ENCODE measurements at regions not wholly inside any gene's neighbourhood (a gene's known extent, or its start where the extent isn't known, plus 50 kb on each side); places are given as distances from the start of the nearest gene placed in this dataset.

DNA sequence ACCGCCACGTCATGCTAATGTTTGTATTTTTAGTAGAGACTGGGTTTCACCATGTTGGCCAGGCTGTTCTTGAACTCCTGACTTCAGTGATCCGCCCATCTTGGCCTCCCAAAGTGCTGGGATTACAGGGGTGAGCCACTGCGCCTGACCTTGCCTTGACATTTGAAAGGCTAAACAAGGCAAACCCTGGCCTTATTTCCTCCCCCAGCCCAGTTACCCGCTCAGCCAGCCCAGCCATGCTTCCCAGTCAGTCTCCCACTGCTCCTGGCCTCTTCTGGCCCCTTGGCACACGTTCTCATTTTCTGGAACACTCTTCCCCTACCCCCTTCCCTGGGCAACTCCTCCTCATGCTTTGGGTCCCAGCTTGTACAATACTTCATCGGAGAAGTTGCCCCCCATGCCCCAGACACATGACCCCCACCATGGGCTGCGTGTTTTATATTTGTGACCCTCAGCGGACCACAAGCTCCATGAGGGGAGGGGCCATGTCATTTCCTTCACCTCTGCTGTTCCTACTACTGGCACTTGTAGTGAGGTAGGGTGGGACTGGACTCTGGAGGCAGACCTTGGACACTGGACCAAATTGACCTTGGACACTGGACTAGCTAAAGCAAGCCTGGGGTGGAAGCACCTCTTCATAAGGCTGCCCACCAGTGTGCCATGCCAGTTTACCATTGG, 94.4 kb upstream of the IER5L start:
- no peaks in the 10 kb centered on the region for H3K9me3 ChIP-seq (ENCODE audit: insufficient read depth in 2 of 2, low read depth in 1 of 2, low read length in 1 of 2)
- no peak overlapping the region for H2BK15ac ChIP-seq (ENCODE audit: low read length)
- H3K4me1 ChIP-seq (replicated peaks in 1 of 4; ENCODE audit: control insufficient read depth in 3 of 4, insufficient read depth in 4 of 4, low read length in 3 of 4), result peaks cover 0 to 17% (median 4%) of the 10 kb centered on the region in 4 experiments; a peak in 5 of 7 replicates
- no peak overlapping the region for H2AFZ ChIP-seq (ENCODE audit: low read length)
- no peaks in the 10 kb centered on the region for H3K36me3 ChIP-seq (ENCODE audit: control insufficient read depth in 2 of 4, insufficient read depth in 4 of 4, low read length in 3 of 4)
- no peak overlapping the region for H2BK120ac ChIP-seq (replicated peaks; ENCODE audit: low read depth, low read length)
- no peak overlapping the region for H4K91ac ChIP-seq (replicated peaks; ENCODE audit: insufficient read length, low read length)
- H4K8ac ChIP-seq (ENCODE audit: extremely low read depth, insufficient read depth, low read length), result no peak overlapping the region; the same call in 1 of the 2 replicates
- no peak overlapping the region for H4K5ac ChIP-seq (ENCODE audit: insufficient read length, low read depth, low read length)
- DNase-seq (ENCODE audit: low read depth in 1 of 2, low spot score in 2 of 2) (no peak), FAIRE-seq (no peak)
- H3K23ac ChIP-seq (ENCODE audit: insufficient read length), result no peak overlapping the region
- no peak overlapping the region for H3K56ac ChIP-seq (replicated peaks; ENCODE audit: insufficient read length, low read depth, low read length)
- ChIA-PET CTCF (ENCODE audit: partially characterized antibody) (interaction anchor here (1.2 to 1.5 kb wide), 3 partner anchors 10 to 130 kb away, joined by 3 to 6 read pairs (median 4); no protein-coding TSS in a partner anchor), POLR2A (ENCODE audit: partially characterized antibody) (no interaction called here)
- peaks cover 0 to 2% (median 0%) of the 10 kb centered on the region in 4 experiments; a peak in 3 of 7 replicates for H3K27me3 ChIP-seq (replicated peaks in 1 of 4; ENCODE audit: control insufficient read depth in 3 of 4, extremely low read depth in 1 of 4, insufficient read depth in 3 of 4, low read length in 3 of 4)
- no peak overlapping the region for H2BK5ac ChIP-seq (ENCODE audit: low read depth, low read length)
- H3K4me2 ChIP-seq (ENCODE audit: insufficient read depth in 1 of 2, low read depth in 2 of 2, low read length in 2 of 2), result no peak overlapping the region
- H3K18ac ChIP-seq (ENCODE audit: extremely low read depth, low read length), result no peak overlapping the region
- H3K14ac ChIP-seq (ENCODE audit: insufficient read length), result no peak overlapping the region
- no peak overlapping the region for H2BK12ac ChIP-seq (ENCODE audit: low read depth, low read length)
- no peak overlapping the region for H2AK5ac ChIP-seq (ENCODE audit: low read depth, low read length)
- H3K23me2 ChIP-seq (ENCODE audit: low read depth, low read length), result 0 out of 2 replicates have a peak, but pooled peaks cover 3% of the 10 kb centered on the region
- 88% methylated on average over 9 of the region's 9 CpGs; no CpG with 5 or more reads in 1 of the 2 experiments for WGBS, 2 experiments (ENCODE audit: extremely low coverage in 1 of 2, insufficient coverage in 1 of 2, insufficient read length in 1 of 2, insufficient replicate concordance in 2 of 2, low coverage in 1 of 2, low lambda C conversion rate in 2 of 2, missing lambda C conversion rate in 1 of 2)
- no peaks in the 10 kb centered on the region for H3K79me1 ChIP-seq (ENCODE audit: low read depth, low read length)
- H3K9ac ChIP-seq (replicated peaks in 1 of 4; ENCODE audit: extremely low read depth in 1 of 4, low read depth in 3 of 4, low read length in 3 of 4), result no peak overlapping the region
- no peak overlapping the region for H3K4ac ChIP-seq (replicated peaks; ENCODE audit: insufficient read length, low read depth, low read length)
- no peak overlapping the region for H3K4me3 ChIP-seq (ENCODE audit: extremely low read depth in 1 of 4, insufficient read depth in 2 of 4, low read depth in 3 of 4, low read length in 4 of 4)
- H2BK20ac ChIP-seq (ENCODE audit: low read length), result no peak overlapping the region
- no peaks in the 10 kb centered on the region for H3K79me2 ChIP-seq (ENCODE audit: control insufficient read depth in 1 of 2, insufficient read depth in 2 of 2, low read length in 2 of 2)
- no peaks in the 10 kb centered on the region for H4K20me1 ChIP-seq (replicated peaks in 1 of 2; ENCODE audit: control insufficient read depth in 1 of 2, insufficient read depth in 2 of 2, low read length in 2 of 2)
- TF ChIP-seq SRF (IDR thresholded peaks at IDR 0.05; ENCODE audit: low read depth, low read length), result no peak
- no peak overlapping the region for H3K27ac ChIP-seq (ENCODE audit: low read depth, low read length)
